Heart left ventricle (tissue), 16 donors: ENCODE measurements at regions not wholly inside any gene's neighbourhood (a gene's known extent, or its start where the extent isn't known, plus 50 kb on each side); places are given as distances from the start of the nearest gene placed in this dataset.

Experiments
- ATAC-seq, 4 donors: fragments of 200-7000 bp; cut with Tn5 transposase; one replicate each; pipeline ENCODE4 v1.9.1; 2020 to 2022; ENCODE audit warnings: moderate library complexity in 4 of 4, mild to moderate bottlenecking in 3 of 4, moderate number of reproducible peaks in 1 of 4
- DNase-seq, 5 donors: peaks; one replicate each; pipeline ENCODE4 v3.0.0-alpha.2; 2020
- H3K27ac ChIP-seq, 12 donors: fragments of 200-600 bp; sonication (generic) in 4 of 12; one replicate each; pipeline versions ENCODE4 v1.5.0 to v1.8.0; 2016 to 2022; ENCODE audit warnings: mild to moderate bottlenecking in 2 of 12
- H3K27me3 ChIP-seq, 9 donors: fragments of 200-600 bp; sonication (generic) in 2 of 9; one replicate each; pipeline versions ENCODE4 v1.5.1 to v1.8.0; 2016 to 2022; ENCODE audit warnings: mild to moderate bottlenecking in 3 of 9
- H3K36me3 ChIP-seq, 9 donors: fragments of 200-600 bp; sonication (generic) in 2 of 9; one replicate each; pipeline versions ENCODE4 v1.5.0 to v1.8.0; 2018 to 2022; ENCODE audit warnings: mild to moderate bottlenecking in 2 of 9
- H3K4me1 ChIP-seq, 12 donors: fragments of 200-600 bp; sonication (generic) in 4 of 12; one replicate each; pipeline versions ENCODE4 v1.5.0 to v1.8.0; 2016 to 2022; ENCODE audit warnings: mild to moderate bottlenecking in 3 of 12
- H3K4me3 ChIP-seq, 12 donors: fragments of 200-600 bp; sonication (generic) in 4 of 12; one replicate each; pipeline versions ENCODE4 v1.5.0 to v1.8.0; 2017 to 2022; ENCODE audit warnings: mild to moderate bottlenecking in 9 of 12, moderate library complexity in 4 of 12
- H3K9me3 ChIP-seq, 12 donors: fragments of 200-600 bp; sonication (generic) in 4 of 12; one replicate each; pipeline versions ENCODE4 v1.5.0 to v1.8.0; 2016 to 2022; ENCODE audit warnings: mild to moderate bottlenecking in 1 of 12
- CTCF ChIP-seq, 12 donors: fragments of 200-600 bp; sonication (generic) in 4 of 12; IDR thresholded peaks; one replicate each; pipeline versions ENCODE4 v1.5.0 to v1.8.0; 2018 to 2022; ENCODE audit warnings: antibody characterized with exemption in 12 of 12, mild to moderate bottlenecking in 5 of 12
- POLR2A ChIP-seq, 2 donors: fragments of 450-650 bp; IDR thresholded peaks; one replicate each; pipeline ENCODE4 v1.6.1; 2017; ENCODE audit warnings: antibody characterized with exemption in 2 of 2, mild to moderate bottlenecking in 2 of 2, moderate library complexity in 2 of 2
- WGBS, 4 donors: extraction: QIAGEN DNeasy Blood & Tissue Kit in 2 of 4; methylation state at CpG; one replicate each; pipeline versions ENCODE4 v1.1.5 to v1.1.7; 2013 to 2018; 5-methylcytosine and 5-hydroxymethylcytosine counted together
- intact Hi-C, 10 donors: fragments of 100-400 bp; cut with DNase I; formaldehyde crosslinking; loops; one replicate each; pipeline versions ENCODE4 v1.11.1 to v1.14.2; 2022
- microRNA-seq, 4 donors: library from miRNA; unstranded; fragments of <30 nt; microRNA quantifications; one replicate each; pipeline versions ENCODE4 to v1.2.0, GENCODE V29; 2017 to 2020
- donor health status: ischemic (EF 13 %, LVEDD 7.1; RV severe dilation, severe dysfunction).
- donor health status: healthy with polysubstance abuse.
- donor health status: DM: no; HTN: yes; CAD: no.
- donor health status: DM: no; HTN: no; CAD: no.
- donor health status: ischemic (EF 25% LVEDD 6.9; RV normal size, moderate dysfunction).
- donor health status: ischemic (EF 25% LVEDD 5.7; RV mildly dilated, moderate dysfunction).
- donor health status: healthy.
- donor health status: DM: yes; HTN: yes; CAD: no.
- donor health status: ischemic (EF 35%, LVEDD 5.7; RV mildly dilated, moderate dysfunction).
- donor health status: nonischemic (EF 11% LVEDD 7.7; RV severe dilation, severe dysfunction).
- donor health status: DM: yes; HTN: yes; CAD: no.
- donor health status: PGD.
- donor health status: ischemic (EF 29% LVEDD 5.4; RV normal size, mild dysfunction).
- donor health status: nonischemic (EF 23%, LVEDD 6.1; RV moderate dilation, normal function).

- TF ChIP-seq POLR2A (IDR thresholded peaks at IDR 0.05) (no peak), CTCF (IDR thresholded peaks at IDR 0.05) (no peak)
- WGBS, 4 donors: 39 to 50% (median 43%) methylated on average over 1 of the region's 1 CpG
- H3K4me1 ChIP-seq: no peaks in the 10 kb centered on the region
- no peaks in the 10 kb centered on the region for H3K36me3 ChIP-seq
- no peak overlapping the region for H3K27ac ChIP-seq
- H3K27me3 ChIP-seq: peaks cover 0 to 26% (median 0%) of the 10 kb centered on the region in 9 donors
- no peak overlapping the region for H3K4me3 ChIP-seq
- no peaks in the 10 kb centered on the region for H3K9me3 ChIP-seq
- no peak for DNase-seq
- intact Hi-C loops: no loop called here
- no peak for ATAC-seq
Observed at GRCh38 chr1:37424523-37424922, 49.9 kb upstream of the ZC3H12A start.

Small RNA genes lying in the stretch of these regions (microRNA-seq; reads per million reads assigned to microRNA genes)
- 0 reads per million in 4 donors for gene MIR4255
